ENCODE measurements at regions not wholly inside any gene's neighbourhood (a gene's known extent, or its start where the extent isn't known, plus 50 kb on each side); places are given as distances from the start of the nearest gene placed in this dataset.

- Histone ChIP-seq H3K27ac (ENCODE audit: low read length) (no peak overlapping the region), H3K9me2 (replicated peaks; ENCODE audit: insufficient read depth, low read length) (no peaks in the 10 kb centered on the region), H3K4me1 (ENCODE audit: low read length) (no peaks in the 10 kb centered on the region), H3K9ac (ENCODE audit: low read length) (no peak overlapping the region), H3K79me2 (ENCODE audit: low read length) (no peaks in the 10 kb centered on the region), H3K9me3 (ENCODE audit: low read length) (no peaks in the 10 kb centered on the region), H3K4me2 (ENCODE audit: low read depth, low read length, poor library complexity, severe bottlenecking) (no peak overlapping the region), H3K27me3 (ENCODE audit: low read length) (no peaks in the 10 kb centered on the region), H3K4me3 (ENCODE audit: low read length) (no peak overlapping the region), H4K20me1 (ENCODE audit: insufficient read depth, low read depth, low read length) (no peaks in the 10 kb centered on the region), H3K36me3 (ENCODE audit: insufficient read depth, low read length) (no peaks in the 10 kb centered on the region), H2AFZ (ENCODE audit: low read length) (no peak overlapping the region)
- DNase-seq = no peak
Observed at GRCh38 chr16:52271088-52271750, 275.7 kb downstream of the TOX3 start.

GRCh38 chr16:52265446-52265861, 281.5 kb downstream of the TOX3 start:
- Histone ChIP-seq H3K4me2 (ENCODE audit: low read depth, low read length, poor library complexity, severe bottlenecking) (no peak overlapping the region), H2AFZ (ENCODE audit: low read length) (no peak overlapping the region), H4K20me1 (ENCODE audit: insufficient read depth, low read depth, low read length) (no peaks in the 10 kb centered on the region), H3K9ac (ENCODE audit: low read length) (no peak overlapping the region), H3K4me1 (ENCODE audit: low read length) (no peaks in the 10 kb centered on the region), H3K79me2 (ENCODE audit: low read length) (no peaks in the 10 kb centered on the region), H3K27me3 (ENCODE audit: low read length) (no peaks in the 10 kb centered on the region), H3K9me3 (ENCODE audit: low read length) (no peaks in the 10 kb centered on the region), H3K9me2 (replicated peaks; ENCODE audit: insufficient read depth, low read length) (0 out of 2 replicates have a peak, but pooled peaks cover 5% of the 10 kb centered on the region), H3K4me3 (ENCODE audit: low read length) (no peak overlapping the region), H3K27ac (ENCODE audit: low read length) (no peak overlapping the region), H3K36me3 (ENCODE audit: insufficient read depth, low read length) (no peaks in the 10 kb centered on the region)
- DNase-seq = no peak

GRCh38 chr16:52257534-52257933, 289.4 kb downstream of the TOX3 start:
- H3K27me3 ChIP-seq (ENCODE audit: low read length) = no peaks in the 10 kb centered on the region

DNA sequence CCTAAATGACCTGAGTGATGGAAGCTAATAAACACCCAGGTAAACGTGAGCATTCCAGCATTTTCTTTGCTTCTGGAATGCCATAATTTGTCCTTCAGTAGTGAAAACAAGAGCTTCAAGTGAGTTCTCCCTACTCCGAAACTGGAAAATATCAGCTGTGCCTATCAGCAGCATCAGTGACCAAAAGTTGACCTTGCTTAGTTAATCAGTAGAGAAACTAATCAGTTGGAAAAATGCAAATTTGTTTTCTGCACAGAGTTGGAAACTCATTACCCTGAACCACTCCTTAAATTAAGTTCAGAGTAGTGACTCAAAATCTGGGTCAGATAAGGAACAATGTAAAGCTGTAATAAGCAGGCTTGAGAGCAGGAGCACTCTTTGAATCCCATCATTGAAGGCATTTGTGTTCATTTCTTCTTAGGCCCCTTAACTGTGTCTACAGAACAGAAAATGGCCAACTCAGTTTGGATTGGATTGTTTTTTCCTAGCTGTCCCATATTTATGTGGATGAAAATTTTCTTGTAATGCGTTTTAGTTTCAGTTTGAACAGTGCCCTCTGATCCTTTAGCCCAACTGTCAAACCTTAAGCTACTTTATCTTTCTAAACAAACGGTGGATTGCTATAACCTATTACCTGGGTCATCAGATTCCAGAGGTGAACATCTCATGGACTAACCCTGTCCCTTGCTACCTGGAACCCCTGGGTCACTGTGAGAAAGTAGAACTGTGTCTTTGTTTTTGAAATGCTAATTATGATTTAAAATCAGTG, 290.4 kb downstream of the TOX3 start:
- H4K20me1 ChIP-seq (ENCODE audit: insufficient read depth, low read depth, low read length) = no peaks in the 10 kb centered on the region
- no peak for DNase-seq
- H3K4me1 ChIP-seq (ENCODE audit: low read length) = no peaks in the 10 kb centered on the region
- H2AFZ ChIP-seq (ENCODE audit: low read length) = no peak overlapping the region
- H3K4me2 ChIP-seq (ENCODE audit: low read depth, low read length, poor library complexity, severe bottlenecking) = no peak overlapping the region
- H3K9me3 ChIP-seq (ENCODE audit: low read length) = no peaks in the 10 kb centered on the region
- no peak overlapping the region for H3K4me3 ChIP-seq (ENCODE audit: low read length)
- H3K27me3 ChIP-seq (ENCODE audit: low read length) = no peaks in the 10 kb centered on the region
- no peaks in the 10 kb centered on the region for H3K79me2 ChIP-seq (ENCODE audit: low read length)
- 0 out of 2 replicates have a peak, but pooled peaks cover 2% of the 10 kb centered on the region for H3K9me2 ChIP-seq (replicated peaks; ENCODE audit: insufficient read depth, low read length)
- H3K36me3 ChIP-seq (ENCODE audit: insufficient read depth, low read length) = no peaks in the 10 kb centered on the region
- no peak overlapping the region for H3K9ac ChIP-seq (ENCODE audit: low read length)
- H3K27ac ChIP-seq (ENCODE audit: low read length) = no peak overlapping the region

More at GRCh38 chr16:52257534-52257933, 289.4 kb downstream of the TOX3 start:
- Histone ChIP-seq H2AFZ (ENCODE audit: low read length) (no peak overlapping the region), H3K4me1 (ENCODE audit: low read length) (no peaks in the 10 kb centered on the region), H3K27ac (ENCODE audit: low read length) (no peak overlapping the region), H3K4me2 (ENCODE audit: low read depth, low read length, poor library complexity, severe bottlenecking) (no peak overlapping the region), H3K36me3 (ENCODE audit: insufficient read depth, low read length) (no peaks in the 10 kb centered on the region), H4K20me1 (ENCODE audit: insufficient read depth, low read depth, low read length) (no peaks in the 10 kb centered on the region), H3K9me2 (replicated peaks; ENCODE audit: insufficient read depth, low read length) (0 out of 2 replicates have a peak, but pooled peaks cover 2% of the 10 kb centered on the region), H3K79me2 (ENCODE audit: low read length) (no peaks in the 10 kb centered on the region), H3K9ac (ENCODE audit: low read length) (no peak overlapping the region), H3K9me3 (ENCODE audit: low read length) (no peaks in the 10 kb centered on the region), H3K4me3 (ENCODE audit: low read length) (no peak overlapping the region)
- DNase-seq = no peak

- Histone ChIP-seq H3K9me2 (replicated peaks; ENCODE audit: insufficient read depth, low read length) (no peaks in the 10 kb centered on the region), H3K9ac (ENCODE audit: low read length) (no peak overlapping the region), H3K27ac (ENCODE audit: low read length) (no peak overlapping the region), H2AFZ (ENCODE audit: low read length) (no peak overlapping the region), H3K4me1 (ENCODE audit: low read length) (no peaks in the 10 kb centered on the region), H3K9me3 (ENCODE audit: low read length) (no peaks in the 10 kb centered on the region), H3K36me3 (ENCODE audit: insufficient read depth, low read length) (no peaks in the 10 kb centered on the region), H4K20me1 (ENCODE audit: insufficient read depth, low read depth, low read length) (no peaks in the 10 kb centered on the region), H3K27me3 (ENCODE audit: low read length) (no peaks in the 10 kb centered on the region), H3K4me3 (ENCODE audit: low read length) (no peak overlapping the region), H3K4me2 (ENCODE audit: low read depth, low read length, poor library complexity, severe bottlenecking) (no peak overlapping the region), H3K79me2 (ENCODE audit: low read length) (no peaks in the 10 kb centered on the region)
- no peak for DNase-seq
Observed at GRCh38 chr16:52254746-52255145, 292.2 kb downstream of the TOX3 start.

DNA sequence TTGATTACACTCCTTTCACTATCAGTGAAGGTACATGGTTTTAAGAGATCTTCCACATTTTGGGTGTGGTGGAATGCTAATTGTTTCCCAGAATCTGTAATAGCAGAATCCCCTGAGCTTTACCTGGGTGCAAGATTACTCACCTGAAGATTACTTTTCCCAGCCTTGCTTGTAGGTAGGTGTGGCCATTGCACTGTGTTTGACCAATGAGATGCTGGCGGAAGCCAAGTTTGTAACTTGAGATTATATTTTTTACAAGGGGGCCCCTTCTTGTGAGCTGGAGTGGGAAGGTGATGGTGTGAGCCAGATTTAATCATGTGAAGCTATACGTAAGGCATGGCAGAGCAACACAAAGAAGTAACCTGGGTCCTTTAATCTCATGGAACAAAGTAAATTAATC, 294.3 kb downstream of the TOX3 start:
- no peaks in the 10 kb centered on the region for H3K4me1 ChIP-seq (ENCODE audit: low read length)
- no peaks in the 10 kb centered on the region for H3K9me2 ChIP-seq (replicated peaks; ENCODE audit: insufficient read depth, low read length)
- no peaks in the 10 kb centered on the region for H3K9me3 ChIP-seq (ENCODE audit: low read length)
- no peak overlapping the region for H2AFZ ChIP-seq (ENCODE audit: low read length)
- no peaks in the 10 kb centered on the region for H4K20me1 ChIP-seq (ENCODE audit: insufficient read depth, low read depth, low read length)
- no peak overlapping the region for H3K9ac ChIP-seq (ENCODE audit: low read length)
- DNase-seq = no peak
- no peak overlapping the region for H3K27ac ChIP-seq (ENCODE audit: low read length)
- no peak overlapping the region for H3K4me3 ChIP-seq (ENCODE audit: low read length)
- no peaks in the 10 kb centered on the region for H3K79me2 ChIP-seq (ENCODE audit: low read length)
- no peaks in the 10 kb centered on the region for H3K27me3 ChIP-seq (ENCODE audit: low read length)
- H3K4me2 ChIP-seq (ENCODE audit: low read depth, low read length, poor library complexity, severe bottlenecking) = no peak overlapping the region
- H3K36me3 ChIP-seq (ENCODE audit: insufficient read depth, low read length) = no peaks in the 10 kb centered on the region

GRCh38 chr16:52251495-52251894, 295.4 kb downstream of the TOX3 start:
- no peaks in the 10 kb centered on the region for H3K36me3 ChIP-seq (ENCODE audit: insufficient read depth, low read length)
- H4K20me1 ChIP-seq (ENCODE audit: insufficient read depth, low read depth, low read length) = no peaks in the 10 kb centered on the region
- H3K9me3 ChIP-seq (ENCODE audit: low read length) = no peaks in the 10 kb centered on the region
- no peak overlapping the region for H3K4me3 ChIP-seq (ENCODE audit: low read length)
- no peak overlapping the region for H3K4me2 ChIP-seq (ENCODE audit: low read depth, low read length, poor library complexity, severe bottlenecking)
- no peaks in the 10 kb centered on the region for H3K9me2 ChIP-seq (replicated peaks; ENCODE audit: insufficient read depth, low read length)
- no peak overlapping the region for H2AFZ ChIP-seq (ENCODE audit: low read length)
- DNase-seq = no peak
- H3K4me1 ChIP-seq (ENCODE audit: low read length) = no peaks in the 10 kb centered on the region
- no peaks in the 10 kb centered on the region for H3K79me2 ChIP-seq (ENCODE audit: low read length)
- H3K27me3 ChIP-seq (ENCODE audit: low read length) = no peaks in the 10 kb centered on the region
- H3K9ac ChIP-seq (ENCODE audit: low read length) = no peak overlapping the region
- no peak overlapping the region for H3K27ac ChIP-seq (ENCODE audit: low read length)

DNA sequence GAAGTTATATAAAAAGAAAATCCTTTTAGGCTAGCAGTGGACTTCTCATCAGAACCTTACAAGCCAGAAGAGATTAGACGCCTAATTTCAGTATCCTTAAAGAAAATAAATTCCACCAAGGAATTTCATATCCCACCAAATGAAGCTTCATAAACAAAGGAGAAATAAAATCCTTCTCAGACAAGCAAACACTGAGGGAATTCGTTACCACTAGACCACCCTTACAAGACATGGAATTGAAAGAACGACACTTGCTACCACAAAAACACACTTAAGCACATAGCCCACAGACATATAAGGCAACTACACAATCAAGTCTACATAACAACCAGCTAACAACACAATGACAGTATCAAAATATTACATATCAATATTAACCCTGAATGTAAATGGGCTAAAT, 299.2 kb downstream of the TOX3 start:
- Histone ChIP-seq H3K4me2 (ENCODE audit: low read depth, low read length, poor library complexity, severe bottlenecking) (no peak overlapping the region), H3K4me1 (ENCODE audit: low read length) (no peaks in the 10 kb centered on the region), H3K27me3 (ENCODE audit: low read length) (no peaks in the 10 kb centered on the region), H3K9me3 (ENCODE audit: low read length) (no peaks in the 10 kb centered on the region), H3K4me3 (ENCODE audit: low read length) (no peak overlapping the region), H2AFZ (ENCODE audit: low read length) (no peak overlapping the region), H3K79me2 (ENCODE audit: low read length) (no peaks in the 10 kb centered on the region), H3K9me2 (replicated peaks; ENCODE audit: insufficient read depth, low read length) (no peaks in the 10 kb centered on the region), H4K20me1 (ENCODE audit: insufficient read depth, low read depth, low read length) (no peaks in the 10 kb centered on the region), H3K27ac (ENCODE audit: low read length) (no peak overlapping the region), H3K9ac (ENCODE audit: low read length) (no peak overlapping the region), H3K36me3 (ENCODE audit: insufficient read depth, low read length) (no peaks in the 10 kb centered on the region)
- DNase-seq = no peak

Data from Karpas-422 (cell line).